HG03457 (cell line): ENCODE measurements at regions not wholly inside any gene's neighbourhood (a gene's known extent, or its start where the extent isn't known, plus 50 kb on each side); places are given as distances from the start of the nearest gene placed in this dataset.

Experiments
- ATAC-seq: cut with Tn5 transposase; IDR thresholded peaks from one replicate; pipeline ENCODE4 v1.9.1; 2021; ENCODE audit warnings: moderate number of reproducible peaks; ENCODE audit not compliant: unreplicated experiment

DNA sequence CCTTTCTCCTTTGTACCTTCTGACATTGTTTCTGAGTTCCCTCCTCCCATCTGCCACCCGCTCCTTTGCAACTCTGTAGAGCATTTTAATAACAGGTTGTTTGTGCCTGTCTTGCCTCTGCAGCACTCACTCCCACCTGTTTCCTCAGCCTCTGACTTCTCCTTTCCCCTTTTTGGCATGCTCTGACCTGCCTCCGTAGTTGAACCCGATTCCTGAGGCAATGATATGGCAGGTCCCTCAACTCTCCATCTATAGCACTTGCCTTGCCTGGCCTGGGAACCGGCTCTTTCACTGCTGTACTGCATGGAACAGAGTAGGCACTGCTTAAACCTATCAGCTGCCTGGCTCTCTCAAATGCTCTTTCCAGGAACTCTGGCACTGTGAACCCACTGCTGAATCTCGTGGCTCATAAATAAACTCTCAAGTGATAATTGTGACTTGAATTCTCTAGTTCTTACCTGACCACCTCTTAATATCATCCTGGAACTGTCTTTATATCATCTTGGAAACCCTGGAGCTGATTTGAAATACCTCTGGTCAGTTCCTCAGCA is 50.3 kb downstream of the UTRN start:
- ATAC-seq, result no peak

DNA sequence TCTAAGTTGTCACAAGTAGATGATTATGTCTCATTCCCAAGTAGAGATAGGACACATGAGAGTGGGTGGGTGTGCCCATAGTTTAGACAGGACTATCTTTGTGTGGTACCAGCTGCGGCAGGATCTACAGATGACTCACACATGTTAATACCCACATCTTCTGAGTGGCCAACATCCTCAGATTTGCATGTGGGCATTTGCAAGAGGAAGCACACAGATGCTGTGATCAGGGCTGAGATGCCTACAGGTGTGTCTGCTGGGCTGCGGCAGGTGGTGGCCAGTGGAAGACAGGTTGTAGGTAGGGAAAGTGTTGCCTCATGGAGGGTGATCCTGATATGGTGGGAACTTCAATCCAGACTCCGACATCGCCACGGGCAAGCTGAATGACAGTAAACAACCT is 50.8 kb downstream of the UTRN start:
- peak; percentile 68 for ATAC-seq

DNA sequence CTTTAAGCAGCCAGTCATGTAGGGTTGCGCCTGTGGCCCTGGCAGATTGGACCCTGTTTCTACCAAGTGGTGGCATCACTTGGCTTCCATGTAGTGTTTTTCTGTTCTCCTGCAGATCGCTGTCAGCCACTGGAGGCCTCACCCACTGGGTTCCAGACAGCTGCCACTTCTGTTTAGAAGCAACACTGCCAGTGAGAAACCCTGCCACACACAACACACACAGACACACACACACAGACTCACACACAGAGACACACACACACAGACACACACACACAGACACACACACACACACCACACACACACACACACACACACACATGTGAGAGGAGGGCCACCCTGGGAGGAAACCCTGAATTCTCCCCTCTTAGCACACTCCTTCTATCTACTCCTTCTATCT is 51.8 kb downstream of the UTRN start:
- no peak for ATAC-seq

DNA sequence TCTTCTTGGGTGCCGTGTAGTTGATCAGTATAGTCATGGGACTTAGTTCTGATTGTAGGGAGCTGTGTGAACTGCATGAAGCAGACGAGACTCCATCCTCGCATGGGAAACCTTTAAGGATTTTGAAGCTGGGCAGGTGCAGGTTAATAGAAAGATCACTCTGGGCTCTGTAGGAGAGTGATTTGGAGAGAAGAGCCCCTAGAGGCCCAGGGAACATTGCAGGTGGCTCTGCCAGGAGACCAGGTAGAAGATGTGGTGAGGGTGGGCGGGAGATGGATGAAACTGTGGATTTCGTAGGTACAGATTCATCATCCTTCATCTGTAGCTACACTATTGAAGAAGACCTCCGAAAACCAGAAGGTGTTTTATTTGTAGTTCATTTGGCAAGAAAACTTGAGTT is 53.3 kb downstream of the UTRN start:
- no peak for ATAC-seq

DNA sequence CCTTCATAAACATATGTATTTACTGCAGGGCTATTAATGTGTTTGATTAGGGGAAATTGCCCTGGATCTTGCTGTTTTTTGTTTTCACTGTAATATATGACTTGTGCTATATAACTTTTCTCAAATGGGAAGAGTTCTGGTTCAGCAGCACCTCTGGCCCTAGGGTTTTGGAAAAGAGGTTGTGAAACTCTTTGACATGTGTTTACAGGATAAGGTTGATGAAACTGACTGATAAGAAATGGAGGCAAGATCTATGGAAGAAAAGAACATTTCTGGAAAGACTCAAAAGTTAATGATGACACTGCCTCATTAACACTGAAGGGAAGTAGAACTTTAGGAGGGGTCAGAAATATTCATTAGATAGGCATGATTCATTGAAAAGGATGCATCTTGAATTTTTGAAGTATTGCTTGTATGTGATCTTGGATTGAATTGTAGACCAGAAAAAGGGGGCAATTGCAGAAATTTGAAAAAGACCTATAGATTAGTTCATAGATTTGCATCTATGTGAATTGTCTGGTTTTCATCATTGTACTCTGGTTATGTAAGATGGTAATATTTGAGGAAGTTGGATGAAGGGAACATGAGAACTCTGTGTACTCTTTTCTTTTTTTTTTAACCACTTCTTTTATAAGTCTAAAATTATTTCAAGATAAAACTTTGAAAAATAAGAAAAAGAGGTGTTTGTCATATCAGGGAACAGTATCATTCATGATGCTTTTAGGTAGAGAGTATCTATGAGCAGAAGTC is 54.0 kb downstream of the UTRN start:
- no peak for ATAC-seq

DNA sequence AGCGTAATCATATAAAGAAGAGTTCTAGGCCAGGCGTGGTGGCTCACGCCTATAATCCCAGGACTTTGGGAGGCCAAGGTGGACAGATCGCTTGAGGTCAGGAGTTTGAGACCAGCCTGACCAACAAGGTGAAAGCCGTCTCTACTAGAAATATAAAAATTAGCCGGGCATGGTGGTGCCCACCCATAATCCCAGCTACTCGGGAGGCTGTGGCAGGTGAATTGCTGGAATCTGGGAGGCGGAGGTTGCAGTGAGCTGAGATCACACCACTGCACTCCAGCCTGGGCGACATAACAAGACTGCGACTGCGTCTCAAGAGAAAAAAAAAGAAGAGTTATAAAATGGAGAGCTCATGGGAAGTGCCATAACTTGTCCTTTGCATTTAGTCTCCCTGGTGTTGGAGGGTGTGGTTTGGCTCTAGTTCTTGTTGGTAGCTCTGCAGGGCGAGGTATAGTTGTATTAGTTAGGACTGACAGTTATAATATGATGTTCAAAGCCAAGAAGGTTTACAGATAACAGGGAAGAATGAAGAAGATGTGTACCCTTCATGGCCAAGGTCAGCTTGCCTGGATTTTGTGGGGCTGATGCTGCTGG is 54.8 kb downstream of the UTRN start:
- ATAC-seq, result no peak

DNA sequence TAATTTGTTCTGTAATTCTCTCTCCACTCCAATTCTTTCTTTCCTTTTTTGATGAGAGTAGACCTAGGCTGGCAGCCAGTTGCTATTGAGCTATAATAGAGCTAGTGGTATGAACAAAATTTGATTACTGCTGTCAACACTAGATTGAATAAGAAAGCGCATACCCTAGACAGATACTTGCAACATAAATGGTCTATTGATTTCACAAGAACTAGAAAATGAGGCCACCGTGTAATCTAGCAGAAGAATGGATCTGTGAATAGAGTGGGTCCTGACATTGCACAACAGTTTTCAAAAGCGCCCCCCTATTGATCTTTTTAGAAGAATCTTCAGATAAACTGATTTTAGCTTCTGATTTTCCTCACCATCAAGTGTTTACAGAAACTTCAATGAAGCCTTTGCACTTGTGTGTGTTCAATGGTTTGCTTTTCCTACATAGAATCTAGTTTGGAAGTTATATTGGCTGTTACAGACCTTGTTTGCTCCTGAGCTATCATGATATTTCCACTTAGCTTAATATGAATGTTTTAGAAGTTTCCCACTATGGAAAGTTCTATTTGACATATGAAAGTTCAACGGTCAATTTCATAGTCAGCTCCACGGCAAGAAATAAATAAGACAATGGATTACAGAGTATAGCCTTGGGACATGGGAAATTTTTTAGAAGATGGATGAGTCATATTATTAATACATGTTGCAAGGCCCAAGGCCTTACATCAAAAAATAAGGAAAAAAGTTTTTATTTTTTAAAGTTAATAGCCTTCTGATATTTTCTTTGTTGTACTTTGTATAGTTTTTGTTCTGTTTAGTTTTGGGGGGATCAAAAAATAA is 55.6 kb downstream of the UTRN start:
- no peak for ATAC-seq

DNA sequence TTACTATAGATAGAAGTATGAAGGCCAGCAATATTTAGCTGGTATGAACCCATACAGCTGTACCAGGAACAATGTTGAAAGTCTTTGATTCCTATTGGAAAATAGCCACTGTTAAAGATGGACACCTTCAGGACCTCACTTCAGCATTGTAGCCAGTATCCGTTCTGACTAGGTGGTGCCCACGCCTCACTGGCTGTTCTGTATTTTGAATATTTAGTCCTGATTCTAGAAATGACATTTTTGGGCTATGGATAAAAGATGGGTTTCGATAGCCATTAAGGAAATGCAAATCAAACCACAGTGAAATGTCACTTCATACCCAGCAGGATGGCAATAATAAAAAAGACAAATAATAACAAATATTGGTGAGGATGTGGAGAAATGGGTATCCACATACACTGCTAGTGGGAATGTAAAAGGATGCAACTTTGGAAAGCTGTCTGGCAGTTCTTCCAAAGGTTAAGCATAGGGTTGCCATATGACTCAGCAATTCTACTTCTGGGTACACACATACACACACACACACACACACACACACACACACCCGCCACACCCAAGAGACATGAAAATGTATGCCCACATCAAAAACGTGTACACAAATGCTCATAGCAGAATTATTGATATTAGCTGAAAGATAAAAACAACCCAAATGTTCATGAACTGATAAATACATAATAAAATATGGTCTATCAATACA is 56.8 kb downstream of the UTRN start:
- ATAC-seq, result peak; percentile 44

DNA sequence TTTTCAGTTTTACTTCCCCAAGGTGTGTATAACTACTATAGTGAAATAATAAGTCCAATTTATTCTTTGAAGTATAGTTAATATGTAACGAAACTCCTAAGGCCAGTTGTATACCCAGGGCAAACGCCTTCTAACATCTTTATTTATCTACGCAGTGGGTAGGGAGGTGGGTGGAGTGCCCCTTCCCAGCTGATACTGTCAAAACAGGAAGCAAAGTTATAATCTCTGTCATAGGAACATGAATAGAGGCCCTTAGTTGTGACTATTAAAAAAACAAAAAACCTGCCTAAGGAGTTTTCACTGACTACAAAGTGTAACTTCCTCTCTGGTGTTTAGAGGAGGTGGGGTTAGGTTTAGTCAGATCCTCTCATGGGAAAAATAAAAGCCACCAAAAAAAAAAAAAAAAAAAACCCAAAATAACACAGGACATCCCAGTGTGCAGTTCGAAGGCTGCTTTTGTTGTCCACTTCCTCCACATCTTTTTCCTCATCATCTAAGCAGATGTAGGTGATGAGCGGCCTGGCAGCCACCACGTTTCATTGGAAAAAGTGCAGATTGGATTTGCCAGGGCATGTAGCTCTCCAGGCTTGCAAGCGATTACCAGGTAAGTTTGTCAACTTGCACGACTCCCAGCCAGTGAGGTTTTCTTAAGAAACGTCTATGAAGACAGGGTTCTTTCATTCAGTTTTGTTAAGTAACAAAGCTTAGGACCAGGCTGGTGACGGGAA is 58.7 kb downstream of the UTRN start:
- ATAC-seq, result peak; percentile 38

DNA sequence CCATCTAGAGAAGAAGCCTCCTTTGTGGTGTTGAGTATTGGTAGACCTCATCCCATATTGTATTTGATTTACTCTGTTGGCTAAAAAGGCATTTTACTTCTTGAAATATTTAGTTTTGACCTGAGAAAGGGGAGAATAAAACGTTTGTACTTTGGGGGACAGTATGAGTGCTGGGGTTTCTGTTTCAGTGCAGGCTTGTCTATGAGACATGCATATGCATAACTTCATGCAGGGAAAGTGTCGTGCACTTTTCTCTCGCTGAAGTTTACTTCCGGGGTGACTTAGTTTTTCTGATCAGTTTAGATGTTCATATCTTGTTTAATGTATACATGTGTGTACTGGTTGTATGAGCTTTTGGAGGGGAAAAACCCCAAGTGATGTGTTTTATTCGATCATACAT is 59.5 kb downstream of the UTRN start:
- no peak for ATAC-seq

DNA sequence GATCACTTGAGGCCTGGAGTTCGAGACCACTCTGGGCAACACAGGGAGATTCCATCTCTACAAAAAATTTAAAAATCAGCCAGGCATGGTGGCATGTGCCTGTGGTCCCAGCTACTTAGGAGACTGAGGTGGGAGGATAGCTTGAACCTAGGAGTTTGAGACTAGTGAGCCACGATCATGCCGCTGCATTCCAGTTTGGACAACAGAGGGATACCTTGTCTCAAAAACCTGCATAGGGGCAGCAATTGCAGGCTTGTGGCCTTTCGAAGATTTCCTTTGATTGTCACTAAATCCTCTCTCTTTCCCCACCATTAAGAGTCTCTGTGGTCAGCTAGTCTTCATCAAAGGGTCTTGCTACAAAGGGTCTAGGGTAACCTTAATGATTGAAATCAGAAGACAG is 60.3 kb downstream of the UTRN start:
- ATAC-seq, result no peak

DNA sequence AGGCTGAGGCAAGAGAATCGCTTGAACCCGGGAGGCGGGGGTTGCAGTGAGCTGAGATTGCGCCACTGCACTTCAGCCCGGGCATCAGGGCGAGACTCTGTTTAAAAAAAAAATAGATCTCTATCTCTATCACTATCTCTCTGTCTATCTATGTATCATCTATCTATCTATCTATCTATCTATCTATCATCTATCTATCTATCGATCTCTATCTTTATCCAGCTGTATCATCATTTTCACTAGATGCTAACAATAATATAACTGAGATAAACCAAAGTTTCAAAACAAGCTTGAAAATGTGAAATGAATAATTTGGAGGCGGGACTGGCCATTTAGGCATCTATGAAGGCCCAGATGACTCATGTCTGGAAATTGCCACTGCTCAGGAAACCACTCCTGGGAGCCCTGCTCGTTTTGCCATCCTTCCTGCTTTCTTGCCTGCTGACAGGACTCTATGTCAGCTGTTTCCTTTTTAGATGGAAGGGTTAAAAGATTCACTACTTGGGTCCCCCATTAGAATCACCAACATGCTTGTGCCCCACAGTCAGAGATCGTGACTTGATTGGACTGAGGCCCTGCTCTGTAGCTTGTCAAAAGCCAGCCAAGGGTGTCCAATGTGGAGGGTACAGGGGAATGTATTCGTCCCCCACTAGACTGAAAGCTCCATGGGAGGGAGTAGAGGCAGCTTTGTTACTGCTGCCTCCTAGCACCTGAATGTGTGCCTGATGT is 61.7 kb downstream of the UTRN start:
- ATAC-seq, result no peak

DNA sequence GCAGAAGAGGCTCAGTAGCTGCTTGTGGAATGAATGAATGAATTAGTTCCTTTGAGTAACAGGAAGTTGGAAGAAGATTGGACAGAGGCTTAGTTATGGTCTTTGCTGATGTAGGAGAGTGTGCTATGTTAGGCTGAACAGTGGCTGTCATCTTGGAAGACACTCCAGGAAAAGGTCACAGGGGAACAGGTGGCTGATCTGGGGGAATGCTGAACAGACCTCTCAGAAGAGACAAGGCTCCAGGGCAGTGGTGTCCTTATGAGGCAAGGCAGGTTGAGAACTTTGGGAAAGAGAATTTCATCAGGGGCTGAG is 62.3 kb downstream of the UTRN start:
- no peak for ATAC-seq

DNA sequence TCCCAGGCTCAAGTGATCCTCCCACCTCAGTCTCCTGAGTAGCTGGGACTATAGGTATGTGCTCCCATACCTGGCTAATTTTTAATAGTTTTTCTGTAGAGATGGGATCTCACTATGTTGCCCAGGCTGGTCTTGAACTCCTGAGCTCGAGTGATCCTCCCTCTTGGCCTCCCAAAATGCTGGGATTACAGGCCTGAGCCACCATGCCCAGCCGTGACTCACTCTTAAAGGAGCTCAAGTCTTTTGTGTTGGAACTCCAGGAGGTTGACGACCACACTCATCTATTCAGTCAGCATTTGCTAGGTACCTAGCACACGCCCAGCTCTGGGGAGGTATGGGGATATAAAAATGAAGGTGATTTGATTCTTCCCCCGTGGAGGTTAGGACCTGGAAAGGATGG is 62.8 kb downstream of the UTRN start:
- no peak for ATAC-seq

DNA sequence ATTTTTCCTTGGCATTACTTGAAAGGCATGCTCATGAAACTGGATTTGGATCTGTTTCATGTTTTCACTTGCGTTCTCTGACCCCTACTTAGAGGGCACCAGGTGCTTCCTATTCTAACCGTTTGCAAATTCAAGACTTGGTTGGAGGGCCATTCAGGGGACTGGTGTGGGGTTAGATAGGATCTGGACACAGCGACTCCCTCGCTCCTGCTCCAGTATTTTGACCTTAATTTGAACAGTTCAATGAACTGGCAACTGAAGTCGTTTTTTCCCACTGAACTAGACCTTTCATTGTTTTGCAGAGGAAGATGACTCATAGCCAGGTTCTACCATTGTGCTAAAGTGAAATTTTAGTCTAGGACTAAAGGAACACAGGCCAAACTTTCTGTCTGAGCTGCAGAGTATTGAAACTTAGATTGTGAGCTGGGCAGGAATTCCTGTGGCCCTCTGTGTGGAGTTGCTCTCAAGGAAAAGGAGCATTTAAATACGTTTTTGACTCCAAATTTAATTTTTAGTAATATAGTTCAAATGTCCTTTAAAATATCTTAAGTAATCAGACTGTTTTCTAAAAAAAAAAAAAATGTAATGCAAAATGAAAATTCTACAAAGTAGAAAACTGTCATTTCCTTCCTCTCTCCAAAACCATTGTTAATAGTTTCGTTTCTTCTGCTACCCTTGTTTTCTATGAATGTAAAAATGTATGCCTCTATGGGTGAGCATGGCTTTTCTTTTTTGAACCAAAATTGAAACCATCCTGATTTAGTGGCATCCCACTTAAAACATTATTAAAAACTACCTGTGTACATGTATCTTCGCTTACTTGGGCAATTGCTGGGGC is 64.8 kb downstream of the UTRN start:
- peak; percentile 28 for ATAC-seq

DNA sequence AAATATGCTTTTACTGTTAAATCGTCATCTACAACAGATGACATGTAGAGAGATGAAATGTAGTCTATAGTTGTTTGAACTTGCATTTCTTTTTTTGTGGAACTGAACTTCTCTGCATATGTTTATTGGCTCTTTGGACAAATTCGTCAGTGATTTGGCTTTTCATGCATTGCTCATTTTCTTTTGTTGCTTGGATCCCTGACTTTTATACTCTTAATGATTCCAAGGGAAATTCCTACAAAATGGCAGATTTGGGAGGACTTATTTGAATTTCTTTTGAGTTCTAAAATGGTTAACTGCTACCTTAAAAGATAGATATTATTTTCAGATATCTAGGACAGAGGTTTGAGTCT is 65.4 kb downstream of the UTRN start:
- no peak for ATAC-seq

DNA sequence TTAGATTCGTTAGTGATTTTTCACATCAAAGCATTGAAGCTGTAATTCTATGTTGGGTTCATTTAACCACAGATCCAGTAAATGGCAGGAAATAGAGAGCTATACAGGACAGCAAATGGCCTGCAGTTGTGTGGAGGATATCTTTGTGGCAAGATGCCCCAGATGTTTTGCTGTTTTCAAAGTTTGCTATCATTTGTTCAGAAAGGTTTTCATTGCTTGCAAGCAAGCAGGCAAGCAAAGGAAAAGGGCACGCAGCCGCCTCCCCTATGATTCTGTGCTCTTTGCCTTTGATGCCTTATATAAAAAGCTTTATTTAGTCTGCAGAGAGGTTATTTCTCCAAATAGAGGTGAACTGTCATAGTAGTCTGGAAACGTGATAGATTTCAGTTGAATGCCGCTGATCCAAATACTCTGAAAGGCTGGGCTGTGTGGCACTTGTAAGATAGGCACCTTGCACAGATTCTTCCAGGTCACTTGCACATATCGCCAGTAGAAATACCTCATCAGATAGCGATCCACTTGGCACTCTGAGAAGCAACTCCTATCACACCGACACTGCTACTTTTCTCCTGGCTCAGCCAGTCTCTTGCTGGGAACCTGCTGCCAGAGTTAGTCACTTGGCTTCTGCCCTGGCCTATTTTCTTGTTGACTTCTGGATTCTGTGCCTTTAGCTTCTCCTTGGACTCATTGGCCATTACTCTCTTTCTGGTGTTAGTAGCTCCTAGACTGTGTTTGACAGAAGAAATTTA is 66.4 kb downstream of the UTRN start:
- ATAC-seq, result no peak

DNA sequence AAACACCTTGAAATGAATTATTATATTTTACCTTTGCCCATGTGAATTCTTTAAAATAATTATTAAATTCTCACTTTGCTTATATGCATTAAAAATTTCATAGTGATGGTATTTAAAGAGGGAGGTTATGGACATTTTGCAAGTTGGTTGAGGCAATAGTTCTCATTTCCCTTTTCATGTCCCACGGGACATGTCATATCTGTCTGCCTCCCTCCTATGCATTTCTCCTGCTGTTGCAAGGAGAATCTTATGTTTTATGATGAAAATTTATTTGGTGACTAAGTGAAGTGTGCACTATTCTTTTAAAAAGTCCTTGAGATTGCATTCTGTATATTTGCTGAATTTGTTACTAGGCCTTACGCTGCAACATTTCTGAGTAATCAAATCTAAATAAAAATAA is 67.2 kb downstream of the UTRN start:
- ATAC-seq, result no peak
